SU-DHL-6 (cell line): ENCODE measurements at regions not wholly inside any gene's neighbourhood (a gene's known extent, or its start where the extent isn't known, plus 50 kb on each side); places are given as distances from the start of the nearest gene placed in this dataset.

Experiments
- H2AFZ ChIP-seq: fragments of 200-600 bp; sonication (generic); 2 replicates; pipeline ENCODE4 v1.6.1; 2014; ENCODE audit warnings: low read depth, mild to moderate bottlenecking, moderate library complexity, mixed read lengths, antibody characterized with exemption, low read length; ENCODE audit not compliant: severe bottlenecking
- H3F3A ChIP-seq: fragments of 200-600 bp; shearing (Covaris generic); 2 replicates; pipeline ENCODE4 v1.6.0; 2016; ENCODE audit warnings: antibody characterized with exemption, mild to moderate bottlenecking; ENCODE audit not compliant: insufficient read depth
- H3K27ac ChIP-seq: fragments of 200-600 bp; sonication (generic); 2 replicates; pipeline ENCODE4 v1.5.1; 2016; ENCODE audit warnings: low read depth, mild to moderate bottlenecking, low read length, moderate library complexity, mixed read lengths
- H3K27me3 ChIP-seq: fragments of 200-600 bp; sonication (generic), shearing (Covaris generic); 2 replicates; pipeline ENCODE4 v1.6.0; 2014; ENCODE audit warnings: mild to moderate bottlenecking, low read length
- H3K36me3 ChIP-seq: fragments of 200-600 bp; sonication (generic); 2 replicates; pipeline ENCODE4 v1.6.1; 2014; ENCODE audit warnings: mild to moderate bottlenecking, low read length, mixed read lengths
- H3K4me2 ChIP-seq: fragments of 300-600, 200-600 bp; shearing (Covaris generic), sonication (generic); 2 replicates; pipeline ENCODE4 v1.6.0; 2014; ENCODE audit warnings: low read length, low read depth, mild to moderate bottlenecking; ENCODE audit not compliant: poor library complexity, severe bottlenecking
- H3K4me3 ChIP-seq: fragments of 200-600 bp; sonication (generic); 2 replicates; pipeline ENCODE4 v1.5.1; 2014; ENCODE audit warnings: antibody characterized with exemption, low read length, mild to moderate bottlenecking, mixed read lengths; ENCODE audit not compliant: insufficient read depth, poor library complexity, severe bottlenecking
- H3K79me2 ChIP-seq: fragments of 200-600 bp; sonication (generic); 2 replicates; pipeline ENCODE4 v1.6.1; 2014; ENCODE audit warnings: mild to moderate bottlenecking, low read length, moderate library complexity; ENCODE audit not compliant: insufficient read depth
- H3K9ac ChIP-seq: fragments of 200-600 bp; sonication (generic); 2 replicates; pipeline ENCODE4 v1.7.0; 2014; ENCODE audit warnings: mild to moderate bottlenecking, low read length
- H3K9me2 ChIP-seq: fragments of 200-600 bp; sonication (generic); replicated peaks from 2 replicates; pipeline ENCODE4 v1.6.1; 2014; ENCODE audit warnings: low read length; ENCODE audit not compliant: insufficient read depth
- H3K9me3 ChIP-seq: fragments of 200-600 bp; sonication (generic); 2 replicates; pipeline ENCODE4 v1.6.1; 2014; ENCODE audit warnings: low read length, mixed read lengths; ENCODE audit not compliant: insufficient read depth
- H4K20me1 ChIP-seq: fragments of 200-600 bp; sonication (generic); 2 replicates; pipeline ENCODE4 v1.6.1; 2014; ENCODE audit warnings: low read depth, mild to moderate bottlenecking, antibody characterized with exemption, low read length, moderate library complexity, mixed read lengths
- EZH2phosphoT487 ChIP-seq: fragments of 200-600 bp; sonication (generic), shearing (Covaris generic); conservative IDR thresholded peaks from 2 replicates; pipeline ENCODE4 v1.6.1; 2018; ENCODE audit warnings: mild to moderate bottlenecking, antibody characterized with exemption, low read length, moderate library complexity, mixed read lengths
- TF ChIP-seq, protein P1 (sequence below): fragments of 200-600 bp; sonication (generic); IDR thresholded peaks from one replicate; pipeline ENCODE4 v1.5.1; 2017; ENCODE audit warnings: antibody characterized with exemption, mild to moderate bottlenecking, low read length, moderate library complexity; ENCODE audit not compliant: insufficient read depth, poor library complexity, severe bottlenecking

- H2AFZ ChIP-seq: no peak overlapping the region
- H3K9me2 ChIP-seq: 0 out of 2 replicates have a peak, but pooled peaks cover 3% of the 10 kb centered on the region
- no peak overlapping the region for H3K9ac ChIP-seq
- no peaks in the 10 kb centered on the region for H4K20me1 ChIP-seq
- H3K79me2 ChIP-seq: no peaks in the 10 kb centered on the region
- H3F3A ChIP-seq: no peaks in the 10 kb centered on the region
- no peak for TF ChIP-seq EZH2phosphoT487
- TF ChIP-seq, protein P1, sequence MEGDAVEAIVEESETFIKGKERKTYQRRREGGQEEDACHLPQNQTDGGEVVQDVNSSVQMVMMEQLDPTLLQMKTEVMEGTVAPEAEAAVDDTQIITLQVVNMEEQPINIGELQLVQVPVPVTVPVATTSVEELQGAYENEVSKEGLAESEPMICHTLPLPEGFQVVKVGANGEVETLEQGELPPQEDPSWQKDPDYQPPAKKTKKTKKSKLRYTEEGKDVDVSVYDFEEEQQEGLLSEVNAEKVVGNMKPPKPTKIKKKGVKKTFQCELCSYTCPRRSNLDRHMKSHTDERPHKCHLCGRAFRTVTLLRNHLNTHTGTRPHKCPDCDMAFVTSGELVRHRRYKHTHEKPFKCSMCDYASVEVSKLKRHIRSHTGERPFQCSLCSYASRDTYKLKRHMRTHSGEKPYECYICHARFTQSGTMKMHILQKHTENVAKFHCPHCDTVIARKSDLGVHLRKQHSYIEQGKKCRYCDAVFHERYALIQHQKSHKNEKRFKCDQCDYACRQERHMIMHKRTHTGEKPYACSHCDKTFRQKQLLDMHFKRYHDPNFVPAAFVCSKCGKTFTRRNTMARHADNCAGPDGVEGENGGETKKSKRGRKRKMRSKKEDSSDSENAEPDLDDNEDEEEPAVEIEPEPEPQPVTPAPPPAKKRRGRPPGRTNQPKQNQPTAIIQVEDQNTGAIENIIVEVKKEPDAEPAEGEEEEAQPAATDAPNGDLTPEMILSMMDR: no peak
- no peak overlapping the region for H3K27ac ChIP-seq
- H3K4me2 ChIP-seq: no peak overlapping the region
- H3K4me3 ChIP-seq: no peak overlapping the region
- no peaks in the 10 kb centered on the region for H3K36me3 ChIP-seq
- no peaks in the 10 kb centered on the region for H3K9me3 ChIP-seq
- H3K27me3 ChIP-seq: no peaks in the 10 kb centered on the region
Observed at GRCh38 chr2:150715501-150715900, 228.0 kb upstream of the RND3 start.

DNA sequence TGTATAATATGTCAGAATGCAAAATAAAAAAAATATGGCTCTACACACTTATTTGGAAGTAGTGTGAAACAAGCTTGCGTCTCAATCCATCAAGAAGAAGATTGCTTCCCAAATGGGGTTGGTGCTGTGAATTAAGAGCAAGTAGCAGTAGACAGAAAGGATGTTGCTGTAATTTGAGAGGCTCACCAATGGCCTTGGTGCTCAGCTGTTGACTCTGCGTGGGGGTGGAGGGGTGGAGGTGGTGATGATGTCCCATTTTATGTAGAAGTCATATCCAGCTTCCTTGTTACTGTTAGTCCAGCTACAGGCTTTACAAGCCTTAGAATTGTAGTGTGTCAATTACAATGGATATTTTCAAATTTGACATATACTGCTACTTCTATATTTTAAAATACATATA lies 223.4 kb upstream of the RND3 start:
- Histone ChIP-seq H3K36me3 (no peaks in the 10 kb centered on the region), H3K9ac (no peak overlapping the region), H3K27me3 (no peaks in the 10 kb centered on the region), H3K4me3 (no peak overlapping the region), H3K79me2 (no peaks in the 10 kb centered on the region), H3K4me2 (no peak overlapping the region), H3K9me3 (no peaks in the 10 kb centered on the region), H3K9me2 (0 out of 2 replicates have a peak, but pooled peaks cover 3% of the 10 kb centered on the region), H3F3A (no peaks in the 10 kb centered on the region), H2AFZ (no peak overlapping the region), H3K27ac (no peak overlapping the region), H4K20me1 (no peaks in the 10 kb centered on the region)
- TF ChIP-seq, protein P1: no peak
- no peak for TF ChIP-seq EZH2phosphoT487

- no peaks in the 10 kb centered on the region for H3K27me3 ChIP-seq
- H3F3A ChIP-seq: no peaks in the 10 kb centered on the region
- TF ChIP-seq, protein P1: no peak
- TF ChIP-seq EZH2phosphoT487: no peak
Observed at GRCh38 chr2:150710041-150710440, 222.6 kb upstream of the RND3 start.

DNA sequence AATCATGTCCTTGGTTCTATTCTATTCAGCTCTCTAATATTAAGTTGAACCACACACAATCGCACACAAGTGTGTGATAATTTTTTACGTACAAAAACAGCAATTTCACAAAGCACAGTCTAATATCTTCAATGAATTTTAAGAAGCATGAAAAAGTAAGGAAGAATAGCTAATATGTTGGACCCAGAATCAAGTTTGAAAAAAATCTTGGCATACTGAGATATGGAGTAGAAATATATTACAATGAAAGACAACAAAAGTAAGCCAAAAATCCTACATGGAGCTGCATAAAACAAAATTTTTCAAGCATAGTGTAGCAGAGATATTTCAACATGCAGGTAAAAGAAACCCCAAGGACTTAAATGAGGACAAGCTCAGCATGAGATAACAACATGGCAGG lies 219.1 kb upstream of the RND3 start:
- no peak overlapping the region for H3K4me3 ChIP-seq
- TF ChIP-seq, protein P1: no peak
- TF ChIP-seq EZH2phosphoT487: no peak
- H3F3A ChIP-seq: no peaks in the 10 kb centered on the region
- no peak overlapping the region for H3K4me2 ChIP-seq
- H3K36me3 ChIP-seq: no peaks in the 10 kb centered on the region
- H3K27ac ChIP-seq: no peak overlapping the region
- H3K9me3 ChIP-seq: no peaks in the 10 kb centered on the region
- no peak overlapping the region for H2AFZ ChIP-seq
- no peaks in the 10 kb centered on the region for H3K9me2 ChIP-seq
- no peaks in the 10 kb centered on the region for H3K79me2 ChIP-seq
- H4K20me1 ChIP-seq: no peaks in the 10 kb centered on the region
- H3K9ac ChIP-seq: no peak overlapping the region
- H3K27me3 ChIP-seq: no peaks in the 10 kb centered on the region

More at GRCh38 chr2:150710041-150710440, 222.6 kb upstream of the RND3 start:
- Histone ChIP-seq H4K20me1 (no peaks in the 10 kb centered on the region), H3K36me3 (no peaks in the 10 kb centered on the region), H3K79me2 (no peaks in the 10 kb centered on the region), H3K4me3 (no peak overlapping the region), H3K4me2 (no peak overlapping the region), H3K27ac (no peak overlapping the region), H2AFZ (no peak overlapping the region), H3K9me3 (no peaks in the 10 kb centered on the region), H3K9ac (no peak overlapping the region), H3K9me2 (no peaks in the 10 kb centered on the region)
